Esophagus muscularis mucosa (tissue), 4 donors: ENCODE measurements at regions not wholly inside any gene's neighbourhood (a gene's known extent, or its start where the extent isn't known, plus 50 kb on each side); places are given as distances from the start of the nearest gene placed in this dataset.

ENCODE experiments used
- EP300 ChIP-seq: sonication (generic); formaldehyde crosslinking; IDR thresholded peaks from one replicate; pipeline ENCODE4 v1.6.1; 2017; ENCODE audit warnings: antibody characterized with exemption
- POLR2A ChIP-seq: fragments of 450-650 bp; IDR thresholded peaks from one replicate; pipeline ENCODE4 v1.6.1; 2017; ENCODE audit warnings: antibody characterized with exemption, moderate library complexity, mild to moderate bottlenecking, low read depth
- POLR2AphosphoS5 ChIP-seq, 2 donors: sonication (generic); formaldehyde crosslinking; IDR thresholded peaks; one replicate each; pipeline ENCODE4 v1.6.1; 2017; ENCODE audit warnings: antibody characterized with exemption in 2 of 2
- TF ChIP-seq, protein P1 (sequence below), 3 experiments: fragments of 200-600 bp in 2 of 3; fragments of 450-650 bp in 1 of 3; sonication (generic) in 2 of 3; IDR thresholded peaks; one replicate each; pipeline ENCODE4 v1.5.1; 2017 to 2019; ENCODE audit warnings: antibody characterized with exemption in 3 of 3, mild to moderate bottlenecking in 2 of 3, moderate library complexity in 1 of 3

DNA sequence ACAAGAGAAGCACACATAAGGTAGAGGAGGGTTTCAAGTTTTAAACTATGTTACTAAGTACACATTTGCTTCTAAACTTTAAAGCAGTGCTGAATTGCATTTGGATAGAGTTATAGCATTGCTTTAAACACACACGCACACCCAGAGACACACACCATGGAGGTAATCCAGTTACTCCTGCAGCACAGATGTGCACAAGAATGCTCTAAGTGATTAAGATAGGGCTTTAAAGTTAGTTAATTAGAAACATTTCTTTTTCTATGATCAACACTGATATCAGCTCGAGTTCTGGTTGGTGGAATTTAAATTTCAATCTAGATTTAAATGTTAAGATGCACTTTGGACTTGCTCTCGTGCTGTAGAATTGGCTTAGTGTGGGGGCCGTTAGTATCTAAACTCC lies 492.3 kb downstream of the ZEB2 start:
- TF ChIP-seq POLR2AphosphoS5 (IDR thresholded peaks at IDR 0.05) (no peak), POLR2A (no peak), EP300 (no peak)
- TF ChIP-seq, protein P1, sequence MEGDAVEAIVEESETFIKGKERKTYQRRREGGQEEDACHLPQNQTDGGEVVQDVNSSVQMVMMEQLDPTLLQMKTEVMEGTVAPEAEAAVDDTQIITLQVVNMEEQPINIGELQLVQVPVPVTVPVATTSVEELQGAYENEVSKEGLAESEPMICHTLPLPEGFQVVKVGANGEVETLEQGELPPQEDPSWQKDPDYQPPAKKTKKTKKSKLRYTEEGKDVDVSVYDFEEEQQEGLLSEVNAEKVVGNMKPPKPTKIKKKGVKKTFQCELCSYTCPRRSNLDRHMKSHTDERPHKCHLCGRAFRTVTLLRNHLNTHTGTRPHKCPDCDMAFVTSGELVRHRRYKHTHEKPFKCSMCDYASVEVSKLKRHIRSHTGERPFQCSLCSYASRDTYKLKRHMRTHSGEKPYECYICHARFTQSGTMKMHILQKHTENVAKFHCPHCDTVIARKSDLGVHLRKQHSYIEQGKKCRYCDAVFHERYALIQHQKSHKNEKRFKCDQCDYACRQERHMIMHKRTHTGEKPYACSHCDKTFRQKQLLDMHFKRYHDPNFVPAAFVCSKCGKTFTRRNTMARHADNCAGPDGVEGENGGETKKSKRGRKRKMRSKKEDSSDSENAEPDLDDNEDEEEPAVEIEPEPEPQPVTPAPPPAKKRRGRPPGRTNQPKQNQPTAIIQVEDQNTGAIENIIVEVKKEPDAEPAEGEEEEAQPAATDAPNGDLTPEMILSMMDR (IDR thresholded peaks at IDR 0.05): no peak
